Fibroblast of the aortic adventitia (primary cell): ENCODE measurements at regions not wholly inside any gene's neighbourhood (a gene's known extent, or its start where the extent isn't known, plus 50 kb on each side); places are given as distances from the start of the nearest gene placed in this dataset.
"Not testable (repeated sequence)": the region's sequence is repeated elsewhere in the genome, so short reads cannot be mapped to it uniquely, and the experiment has no call there.

Experiments
- DNase-seq: peaks from one replicate; pipeline ENCODE4 v3.0.0-alpha.2; 2010; ENCODE audit warnings: low read depth
- H3K4me3 ChIP-seq: 2 replicates; pipeline ENCODE4 v1.5.1; 2011; ENCODE audit warnings: low read depth, mild to moderate bottlenecking, control low read depth, low read length, moderate library complexity
- CTCF ChIP-seq: IDR thresholded peaks from 2 replicates; pipeline ENCODE4 v1.5.1; 2011; ENCODE audit warnings: mild to moderate bottlenecking, low read length, control low read depth, inconsistent platforms; ENCODE audit not compliant: insufficient read depth

DNA sequence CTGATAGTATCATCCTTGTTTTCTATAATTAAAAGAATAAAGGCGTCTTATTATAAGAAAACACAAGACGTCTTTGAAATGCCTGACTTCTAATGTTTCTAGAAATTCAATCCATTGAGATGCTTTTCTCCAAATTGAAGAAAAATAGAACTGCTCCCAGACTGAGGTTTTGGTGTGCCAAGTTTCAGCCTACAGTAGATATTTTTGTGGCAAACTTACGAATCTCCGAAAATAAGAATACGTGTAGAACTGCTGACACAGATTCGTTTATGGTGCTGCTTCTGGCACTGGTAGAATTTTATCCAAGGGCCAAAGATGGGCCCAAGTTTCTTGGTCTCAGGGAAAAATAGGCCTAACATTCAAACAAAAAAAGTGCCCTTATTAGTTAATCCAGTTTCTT is 554.5 kb upstream of the NR5A2 start:
- DNase-seq = no peak
- no peak for TF ChIP-seq CTCF
- no peak overlapping the region for H3K4me3 ChIP-seq

DNA sequence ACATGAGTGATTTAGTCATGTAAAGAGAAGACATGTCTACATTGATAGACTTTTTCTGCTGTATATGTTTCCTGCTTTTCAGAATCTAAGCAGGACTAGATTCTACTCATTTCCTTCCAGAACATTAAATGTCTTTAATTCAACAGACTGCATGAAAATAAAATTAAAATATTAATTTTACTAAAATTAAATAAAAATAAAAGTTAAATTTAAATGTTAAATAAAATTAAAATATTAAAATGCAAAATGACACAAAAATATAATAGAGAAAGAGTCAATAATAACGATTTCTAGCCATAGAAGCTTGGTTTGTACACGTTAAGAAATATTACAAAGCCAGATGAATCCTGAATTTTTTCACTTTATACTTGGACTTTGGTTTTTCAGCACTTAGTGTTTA is 552.8 kb upstream of the NR5A2 start:
- no peak for DNase-seq
- H3K4me3 ChIP-seq = no peak overlapping the region
- no peak for TF ChIP-seq CTCF

GRCh38 chr1:199482426-199482825 is 545.1 kb upstream of the NR5A2 start:
- no peak overlapping the region for H3K4me3 ChIP-seq
- TF ChIP-seq CTCF = no peak
- DNase-seq = no peak

DNA sequence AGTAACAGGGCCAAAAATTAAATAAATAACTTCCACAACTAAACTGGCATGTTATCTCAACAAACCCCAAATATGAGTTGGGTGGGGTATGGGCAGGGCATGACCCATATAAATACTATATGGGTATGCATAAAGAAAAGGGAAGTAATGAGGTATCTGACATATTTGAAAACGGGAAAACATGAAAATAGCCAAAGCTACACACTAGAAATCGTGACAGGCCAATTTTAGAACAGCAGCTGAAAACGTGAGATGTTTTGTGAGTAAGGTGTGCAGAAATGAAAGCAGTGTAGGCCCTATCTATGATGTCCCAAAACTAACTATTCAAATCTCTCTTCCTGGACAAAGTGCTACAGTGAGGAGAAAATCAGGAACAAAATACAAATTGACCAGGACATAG is 537.9 kb upstream of the NR5A2 start:
- H3K4me3 ChIP-seq = no peak overlapping the region
- DNase-seq = no peak
- TF ChIP-seq CTCF = no peak

GRCh38 chr1:199490769-199491527 is 536.6 kb upstream of the NR5A2 start:
- no peak for TF ChIP-seq CTCF
- no peak overlapping the region for H3K4me3 ChIP-seq
- peak; percentile 59 for DNase-seq

DNA sequence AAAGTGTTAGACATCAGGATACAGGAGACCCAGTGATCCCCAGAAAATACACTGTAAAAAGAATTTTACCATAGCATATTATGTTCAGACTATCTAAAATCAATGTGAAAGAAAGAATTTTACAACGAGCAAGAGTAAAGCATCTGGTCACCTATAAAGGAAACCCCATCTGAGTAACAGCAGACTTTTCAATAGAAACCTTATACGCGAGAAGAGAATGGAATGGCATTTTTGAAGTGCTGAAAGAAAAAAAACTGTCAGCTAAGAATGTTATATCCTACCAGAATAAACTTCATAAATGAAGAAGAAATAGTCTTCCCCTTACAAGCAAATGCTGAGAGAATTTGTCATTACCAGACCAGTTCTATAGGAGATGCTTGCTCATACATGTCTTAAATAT is 532.1 kb upstream of the NR5A2 start:
- H3K4me3 ChIP-seq = no peak overlapping the region
- no peak for DNase-seq
- TF ChIP-seq CTCF = no peak

DNA sequence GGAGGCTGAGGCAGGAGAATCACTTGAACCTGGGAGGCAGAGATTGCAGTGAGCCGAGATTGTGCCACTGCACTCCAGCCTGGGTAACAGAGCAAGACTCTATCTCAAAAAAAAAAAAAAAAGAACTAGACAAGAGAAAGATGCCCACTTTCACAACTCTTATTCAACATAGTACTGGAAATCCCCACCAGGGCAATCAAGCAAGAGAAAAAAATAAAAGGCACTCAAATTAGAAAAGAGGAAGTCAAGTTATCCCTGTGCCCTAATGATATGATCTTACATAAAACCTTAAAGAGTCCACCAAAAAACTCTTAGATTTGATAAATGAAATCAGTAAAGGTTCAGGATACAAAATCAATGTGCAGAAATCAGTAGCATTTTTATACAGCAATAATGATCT is 528.7 kb upstream of the NR5A2 start:
- not testable (repeated sequence) for DNase-seq

More for the DNA sequence above, 528.7 kb upstream of the NR5A2 start:
- not testable (repeated sequence) for H3K4me3 ChIP-seq
